Muscle of leg (tissue), 3 donors: ENCODE measurements at regions not wholly inside any gene's neighbourhood (a gene's known extent, or its start where the extent isn't known, plus 50 kb on each side); places are given as distances from the start of the nearest gene placed in this dataset.

ENCODE experiments used
- DNase-seq: peaks from one replicate; pipeline ENCODE4 v3.0.0; 2013
- H3K27ac ChIP-seq: one replicate; pipeline ENCODE4 v1.5.1; 2013; ENCODE audit warnings: mild to moderate bottlenecking, low read length, control low read depth
- H3K27me3 ChIP-seq: one replicate; pipeline ENCODE4 v1.6.1; 2013; ENCODE audit warnings: low read length; ENCODE audit not compliant: control insufficient read depth, insufficient read depth
- H3K36me3 ChIP-seq: one replicate; pipeline ENCODE4 v1.6.1; 2013; ENCODE audit warnings: low read length; ENCODE audit not compliant: control insufficient read depth, insufficient read depth
- H3K4me1 ChIP-seq: one replicate; pipeline ENCODE4 v1.6.1; 2013; ENCODE audit warnings: low read length; ENCODE audit not compliant: control insufficient read depth, insufficient read depth
- H3K4me3 ChIP-seq: one replicate; pipeline ENCODE4 v1.5.1; 2013; ENCODE audit warnings: low read length, control low read depth
- H3K9me3 ChIP-seq: replicated peaks from 2 replicates; pipeline ENCODE4 v1.6.1; 2013; ENCODE audit warnings: low read depth, low read length; ENCODE audit not compliant: control insufficient read depth
- WGBS: methylation state at CpG from one replicate; pipeline ENCODE4 v1.1.5; 2013; ENCODE audit warnings: missing lambda C conversion rate; ENCODE audit not compliant: insufficient coverage; 5-methylcytosine and 5-hydroxymethylcytosine counted together

DNA sequence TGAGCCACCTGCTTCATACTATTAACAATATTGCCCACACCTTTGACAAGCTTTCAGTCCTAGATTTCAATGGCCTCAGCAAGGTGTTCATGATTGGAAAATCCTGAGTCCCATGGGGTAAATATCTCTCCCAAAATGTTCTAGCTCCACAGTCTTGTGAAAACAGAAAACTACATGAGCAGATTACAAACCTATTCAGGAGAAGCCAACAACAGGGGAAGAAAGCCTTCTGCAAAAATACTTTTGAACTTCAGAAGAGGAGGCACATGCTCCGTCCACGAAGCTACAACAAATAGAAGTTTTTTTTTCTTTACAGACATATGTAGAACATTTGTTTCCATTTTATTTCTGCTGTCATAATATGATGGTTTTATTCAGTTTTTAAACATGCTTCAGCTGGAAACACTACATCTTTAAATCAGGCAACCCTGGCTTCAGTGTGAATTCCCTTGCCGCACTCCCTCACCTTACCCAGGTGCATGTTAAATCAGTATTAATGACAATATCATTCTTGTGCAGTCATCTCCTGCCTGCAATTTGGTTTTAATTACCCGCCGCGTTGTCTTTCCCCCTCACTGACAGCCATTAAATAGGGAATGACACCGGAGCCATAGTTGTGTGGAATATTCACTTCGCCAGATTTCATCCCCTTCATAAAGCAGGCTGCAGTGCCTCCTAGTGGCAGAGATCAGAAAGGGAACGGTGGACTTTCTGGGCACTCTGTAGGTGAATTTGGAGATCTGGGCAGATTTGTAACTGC, 725.5 kb upstream of the ARRDC4 start:
- no peaks in the 10 kb centered on the region for H3K27me3 ChIP-seq
- no peak overlapping the region for H3K27ac ChIP-seq
- H3K36me3 ChIP-seq, result no peaks in the 10 kb centered on the region
- no peak overlapping the region for H3K4me3 ChIP-seq
- H3K4me1 ChIP-seq, result no peaks in the 10 kb centered on the region
- WGBS, result no CpG with 5 or more reads among the region's 9 CpGs
- DNase-seq, result peak; percentile 71
- H3K9me3 ChIP-seq, result no peaks in the 10 kb centered on the region

DNA sequence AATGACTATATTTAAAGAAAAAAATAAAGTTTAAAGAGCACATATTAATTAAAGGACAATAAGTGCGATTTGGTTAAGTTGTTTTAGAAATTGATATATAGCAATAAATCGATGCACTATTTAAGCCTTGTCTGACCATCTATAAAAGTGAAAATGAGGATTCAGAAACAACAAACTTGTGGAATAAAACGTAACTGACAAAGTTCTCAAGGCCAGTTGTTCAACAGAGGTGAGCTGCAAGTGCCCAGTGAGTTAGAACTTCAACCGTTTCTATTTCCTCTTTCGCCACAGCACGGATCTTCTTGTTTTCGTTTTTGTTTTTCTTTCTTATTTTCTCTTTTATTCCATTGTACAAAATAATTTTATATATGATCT, 724.9 kb upstream of the ARRDC4 start:
- 25% methylated on average over 1 of the region's 7 CpGs for WGBS
- Histone ChIP-seq H3K9me3 (no peaks in the 10 kb centered on the region), H3K4me1 (no peaks in the 10 kb centered on the region), H3K36me3 (no peaks in the 10 kb centered on the region), H3K27ac (no peak overlapping the region), H3K27me3 (no peaks in the 10 kb centered on the region), H3K4me3 (no peak overlapping the region)
- no peak for DNase-seq

DNA sequence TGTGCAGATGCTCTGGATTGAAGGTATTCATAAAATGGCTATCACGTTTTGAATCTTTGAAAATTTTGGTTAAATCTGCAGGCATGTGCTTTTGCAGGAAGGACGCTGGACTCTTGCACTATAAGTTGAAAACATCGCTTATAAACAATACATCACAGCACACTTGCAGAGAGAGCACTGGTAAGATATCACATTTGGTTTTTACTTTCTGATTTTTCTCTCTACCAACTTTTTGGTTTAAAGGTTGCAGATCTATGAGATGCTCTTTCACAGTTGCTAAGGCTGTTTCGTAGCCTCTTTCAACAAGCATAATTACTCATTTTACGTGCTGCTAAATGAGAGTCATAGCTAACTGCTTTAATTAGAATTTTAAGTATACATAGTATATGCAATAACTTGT, 724.4 kb upstream of the ARRDC4 start:
- H3K4me1 ChIP-seq, result no peaks in the 10 kb centered on the region
- no CpG with 5 or more reads among the region's 5 CpGs for WGBS
- H3K4me3 ChIP-seq, result no peak overlapping the region
- no peaks in the 10 kb centered on the region for H3K27me3 ChIP-seq
- DNase-seq, result no peak
- H3K9me3 ChIP-seq, result no peaks in the 10 kb centered on the region
- H3K36me3 ChIP-seq, result no peaks in the 10 kb centered on the region
- H3K27ac ChIP-seq, result no peak overlapping the region

DNA sequence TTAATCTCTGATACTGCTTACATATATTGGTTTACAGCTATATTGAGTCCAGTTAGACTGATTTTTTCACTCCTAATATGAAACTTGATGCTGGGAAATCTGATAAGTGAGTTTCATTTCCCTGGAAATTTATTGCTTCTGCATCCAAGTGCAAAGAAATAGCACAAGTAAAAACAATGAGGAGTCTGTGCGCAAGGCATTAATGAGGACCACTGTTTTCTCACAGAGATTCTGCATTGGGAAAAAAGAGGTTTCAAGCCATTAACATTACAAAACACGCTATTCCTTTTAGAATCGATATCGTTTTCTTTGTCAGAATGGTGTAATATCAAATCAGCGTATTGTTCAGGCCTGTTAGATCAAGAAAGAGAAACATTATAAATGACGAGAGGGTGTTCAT, 723.3 kb upstream of the ARRDC4 start:
- Histone ChIP-seq H3K4me3 (no peak overlapping the region), H3K36me3 (no peaks in the 10 kb centered on the region), H3K27me3 (no peaks in the 10 kb centered on the region), H3K4me1 (no peaks in the 10 kb centered on the region), H3K27ac (no peak overlapping the region), H3K9me3 (no peaks in the 10 kb centered on the region)
- no peak for DNase-seq
- 89% methylated on average over 3 of the region's 6 CpGs for WGBS

DNA sequence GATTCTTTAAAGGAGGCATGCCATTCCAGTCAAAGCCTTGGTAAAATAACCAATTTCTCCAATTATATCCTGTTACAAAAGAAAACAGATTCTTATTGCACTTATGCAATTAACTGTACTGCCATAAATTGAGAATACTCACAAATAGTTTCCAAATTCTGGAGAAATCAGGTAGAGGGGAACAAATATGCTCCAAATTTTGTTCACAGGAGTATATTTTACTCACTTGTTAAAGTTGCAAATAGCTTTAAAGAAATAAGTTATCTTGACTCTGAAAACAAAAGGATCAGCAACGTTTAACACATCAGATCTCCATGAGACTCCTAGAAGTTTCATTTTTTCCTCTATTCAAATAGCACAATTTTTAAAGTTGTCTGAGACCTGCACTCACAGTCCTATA, 712.1 kb upstream of the ARRDC4 start:
- Histone ChIP-seq H3K4me1 (no peaks in the 10 kb centered on the region), H3K27ac (no peak overlapping the region), H3K36me3 (no peaks in the 10 kb centered on the region), H3K27me3 (no peaks in the 10 kb centered on the region), H3K9me3 (no peaks in the 10 kb centered on the region), H3K4me3 (no peak overlapping the region)
- no CpG with 5 or more reads among the region's 1 CpG for WGBS
- no peak for DNase-seq

DNA sequence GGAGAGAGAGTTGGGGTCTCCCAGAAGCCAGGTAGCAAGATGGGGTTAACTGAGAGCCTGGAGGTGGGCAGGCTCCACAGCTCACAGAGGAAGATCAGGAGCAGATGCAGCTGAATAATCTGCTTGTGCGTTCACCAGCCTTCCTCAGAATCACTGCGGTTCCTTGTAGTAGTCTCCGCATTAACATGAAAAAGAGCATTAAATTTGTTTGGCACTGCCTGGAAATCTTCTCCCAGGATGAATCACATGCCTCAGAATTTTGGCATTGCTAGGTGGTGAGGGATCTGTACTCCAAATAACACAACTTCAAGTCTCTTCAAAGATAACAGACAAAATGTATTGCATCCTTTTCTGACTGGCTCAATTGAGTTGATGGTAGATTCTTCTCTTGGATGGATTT, 700.6 kb upstream of the ARRDC4 start:
- H3K27me3 ChIP-seq, result no peaks in the 10 kb centered on the region
- no peak overlapping the region for H3K27ac ChIP-seq
- WGBS, result no CpG with 5 or more reads among the region's 3 CpGs
- DNase-seq, result no peak
- no peak overlapping the region for H3K4me3 ChIP-seq
- no peaks in the 10 kb centered on the region for H3K36me3 ChIP-seq
- no peaks in the 10 kb centered on the region for H3K4me1 ChIP-seq
- H3K9me3 ChIP-seq, result no peaks in the 10 kb centered on the region

DNA sequence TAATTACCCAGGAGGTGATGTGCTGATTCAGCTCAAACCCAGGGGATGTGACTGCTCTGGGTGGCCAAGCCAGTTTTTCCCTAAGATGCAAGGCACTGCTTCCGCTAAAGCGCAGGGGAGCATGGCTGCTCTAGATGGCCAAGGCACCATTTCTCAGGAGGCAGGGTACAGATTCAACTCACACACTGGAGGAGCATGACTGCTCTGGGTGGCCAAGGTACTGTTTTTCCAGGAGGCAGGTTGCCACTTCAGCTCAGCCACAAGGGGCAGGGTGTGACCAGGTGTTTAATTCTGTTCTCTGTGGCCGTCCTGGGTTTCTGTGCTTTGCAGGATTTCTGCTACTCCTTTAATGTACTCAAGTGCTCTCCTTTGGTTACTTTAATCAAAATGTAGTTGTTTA, 659.3 kb upstream of the ARRDC4 start:
- Histone ChIP-seq H3K27me3 (no peaks in the 10 kb centered on the region), H3K4me1 (no peaks in the 10 kb centered on the region), H3K36me3 (no peaks in the 10 kb centered on the region), H3K27ac (no peak overlapping the region), H3K4me3 (no peak overlapping the region), H3K9me3 (peaks cover 3% of the 10 kb centered on the region)
- WGBS, result 95% methylated on average over 2 of the region's 3 CpGs
- no peak for DNase-seq

DNA sequence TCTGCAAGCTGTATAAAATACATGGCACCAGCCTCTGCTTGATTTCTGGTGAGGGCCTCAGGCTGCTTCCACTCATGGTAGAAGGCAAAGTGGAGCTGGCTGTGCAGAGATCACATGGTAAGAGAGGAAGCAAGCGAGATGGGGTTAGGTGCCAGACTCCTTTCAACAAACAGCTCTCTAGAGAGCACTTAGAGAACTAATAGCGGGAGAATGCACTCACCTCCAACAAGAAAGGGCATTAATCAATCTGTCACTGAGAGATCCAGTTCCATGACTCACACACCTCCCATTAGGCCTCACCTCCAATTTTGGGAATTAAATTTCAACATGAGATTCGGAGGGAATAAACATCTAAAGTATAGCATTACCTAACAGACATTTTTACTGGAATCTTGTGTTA, 644.1 kb upstream of the ARRDC4 start:
- H3K4me3 ChIP-seq, result no peak overlapping the region
- H3K36me3 ChIP-seq, result no peaks in the 10 kb centered on the region
- H3K4me1 ChIP-seq, result no peaks in the 10 kb centered on the region
- WGBS, result 43% methylated on average over 1 of the region's 3 CpGs
- H3K9me3 ChIP-seq, result no peaks in the 10 kb centered on the region
- no peak overlapping the region for H3K27ac ChIP-seq
- no peak for DNase-seq
- H3K27me3 ChIP-seq, result no peaks in the 10 kb centered on the region

DNA sequence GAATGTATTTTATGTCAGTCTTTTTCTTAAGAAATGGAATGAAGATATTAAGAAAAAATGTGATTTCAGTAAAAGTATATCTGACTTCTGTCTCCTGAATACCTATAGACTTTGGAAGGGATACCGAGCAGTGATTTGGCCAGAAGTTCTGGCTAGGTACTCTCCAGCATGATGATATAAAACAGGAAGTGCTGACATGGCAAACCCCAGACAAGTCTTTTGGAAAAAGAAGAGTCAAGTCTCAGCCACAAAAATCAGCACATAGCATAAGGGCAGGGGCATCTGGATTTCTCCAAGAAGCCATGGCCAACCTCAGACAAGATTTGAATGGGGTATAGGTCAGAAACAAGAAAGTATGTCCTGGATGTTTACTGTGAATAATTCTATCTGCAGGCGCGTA, 643.3 kb upstream of the ARRDC4 start:
- Histone ChIP-seq H3K4me1 (no peaks in the 10 kb centered on the region), H3K27ac (no peak overlapping the region), H3K9me3 (no peaks in the 10 kb centered on the region), H3K36me3 (no peaks in the 10 kb centered on the region), H3K27me3 (no peaks in the 10 kb centered on the region), H3K4me3 (no peak overlapping the region)
- DNase-seq, result no peak
- WGBS, result no CpG with 5 or more reads among the region's 3 CpGs

DNA sequence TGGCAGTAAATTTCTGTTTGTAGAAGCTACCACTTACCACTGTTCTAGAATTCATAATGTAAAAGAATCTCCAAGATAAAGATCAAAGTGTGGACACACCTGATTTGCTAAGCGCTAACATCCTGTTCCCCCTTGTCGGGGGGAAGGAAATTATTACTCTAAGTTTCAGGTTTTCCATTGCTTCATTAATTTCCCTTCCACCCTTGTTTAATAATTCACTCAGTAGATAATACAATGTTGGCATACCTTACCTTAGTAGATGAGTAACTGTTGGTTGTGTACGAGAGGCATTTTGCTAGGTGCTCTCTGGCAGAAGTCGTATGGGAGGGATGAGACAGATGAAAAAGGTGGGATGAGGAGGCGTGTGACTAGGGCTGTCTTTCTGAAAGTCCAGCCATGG, 641.2 kb upstream of the ARRDC4 start:
- WGBS, result 69% methylated on average over 2 of the region's 5 CpGs
- no peak for DNase-seq
- Histone ChIP-seq H3K4me3 (no peak overlapping the region), H3K4me1 (no peaks in the 10 kb centered on the region), H3K36me3 (no peaks in the 10 kb centered on the region), H3K27ac (no peak overlapping the region), H3K9me3 (no peaks in the 10 kb centered on the region), H3K27me3 (no peaks in the 10 kb centered on the region)

DNA sequence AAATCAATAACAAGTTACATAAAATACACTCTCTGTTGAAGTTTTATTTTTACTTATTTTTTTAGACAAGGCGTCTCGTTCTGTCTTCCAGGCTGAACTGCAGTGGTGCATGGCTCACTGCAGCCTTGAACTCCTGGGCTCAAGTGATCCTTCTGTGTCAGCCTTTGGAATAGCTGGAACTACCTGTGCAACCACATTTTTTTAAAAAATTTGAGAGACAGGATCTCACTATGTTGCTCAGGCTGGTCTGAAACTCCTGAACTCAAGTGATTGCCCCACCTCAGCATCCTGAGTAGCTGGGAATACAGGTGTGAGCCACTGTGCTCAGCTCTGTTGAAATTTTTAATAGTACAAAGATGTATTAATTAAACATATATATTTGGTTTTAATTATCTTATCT, 614.3 kb upstream of the ARRDC4 start:
- H3K9me3 ChIP-seq, result no peaks in the 10 kb centered on the region
- H3K4me1 ChIP-seq, result no peaks in the 10 kb centered on the region
- no peak overlapping the region for H3K27ac ChIP-seq
- 100% methylated on average over 2 of the region's 2 CpGs for WGBS
- DNase-seq, result no peak
- H3K36me3 ChIP-seq, result no peaks in the 10 kb centered on the region
- no peaks in the 10 kb centered on the region for H3K27me3 ChIP-seq
- H3K4me3 ChIP-seq, result no peak overlapping the region
